Body of pancreas (tissue), 4 donors: ENCODE measurements at regions not wholly inside any gene's neighbourhood (a gene's known extent, or its start where the extent isn't known, plus 50 kb on each side); places are given as distances from the start of the nearest gene placed in this dataset.

ENCODE experiments used
- POLR2A ChIP-seq, 3 donors: fragments of 450-650 bp; IDR thresholded peaks; one replicate each; pipeline ENCODE4 v1.6.1; 2016; ENCODE audit warnings: antibody characterized with exemption in 3 of 3, mild to moderate bottlenecking in 2 of 3
- TF ChIP-seq, protein P1 (sequence below), 7 experiments: fragments of 450-650 bp in 4 of 7; fragments of 200-600 bp in 3 of 7; sonication (generic) in 3 of 7; IDR thresholded peaks; one replicate each; pipeline ENCODE4 v1.5.1; 2016 to 2019; ENCODE audit warnings: antibody characterized with exemption in 7 of 7

DNA sequence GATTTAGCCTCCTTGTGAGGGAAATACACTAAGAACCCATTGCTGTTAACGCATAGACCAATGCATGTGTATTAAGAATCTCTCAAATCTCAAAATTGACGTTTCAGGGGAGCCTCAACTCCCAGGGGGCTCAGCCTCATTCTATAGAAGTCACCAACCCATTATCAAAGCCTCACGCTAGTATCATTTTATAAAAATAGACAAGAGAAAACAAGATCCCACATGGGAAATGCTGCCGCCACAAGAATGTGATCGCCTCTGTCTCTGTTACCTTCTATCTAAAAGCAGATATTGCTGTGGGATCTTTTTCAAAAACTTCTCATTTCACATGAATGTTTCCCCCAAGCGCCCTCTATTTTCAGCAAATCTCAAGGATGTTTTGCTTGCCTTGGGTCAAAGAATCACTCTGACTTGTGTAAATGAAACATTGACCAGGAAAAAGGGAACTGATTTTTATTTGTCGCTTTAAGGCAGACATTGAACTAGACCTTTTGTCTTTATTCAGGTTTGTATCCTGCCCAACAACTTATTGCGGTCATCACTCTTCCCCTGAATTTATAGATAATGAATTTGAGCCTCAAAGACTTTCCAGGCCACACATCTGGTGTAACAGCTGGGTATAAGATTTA is 679.0 kb upstream of the ID2 start:
- TF ChIP-seq, protein P1, sequence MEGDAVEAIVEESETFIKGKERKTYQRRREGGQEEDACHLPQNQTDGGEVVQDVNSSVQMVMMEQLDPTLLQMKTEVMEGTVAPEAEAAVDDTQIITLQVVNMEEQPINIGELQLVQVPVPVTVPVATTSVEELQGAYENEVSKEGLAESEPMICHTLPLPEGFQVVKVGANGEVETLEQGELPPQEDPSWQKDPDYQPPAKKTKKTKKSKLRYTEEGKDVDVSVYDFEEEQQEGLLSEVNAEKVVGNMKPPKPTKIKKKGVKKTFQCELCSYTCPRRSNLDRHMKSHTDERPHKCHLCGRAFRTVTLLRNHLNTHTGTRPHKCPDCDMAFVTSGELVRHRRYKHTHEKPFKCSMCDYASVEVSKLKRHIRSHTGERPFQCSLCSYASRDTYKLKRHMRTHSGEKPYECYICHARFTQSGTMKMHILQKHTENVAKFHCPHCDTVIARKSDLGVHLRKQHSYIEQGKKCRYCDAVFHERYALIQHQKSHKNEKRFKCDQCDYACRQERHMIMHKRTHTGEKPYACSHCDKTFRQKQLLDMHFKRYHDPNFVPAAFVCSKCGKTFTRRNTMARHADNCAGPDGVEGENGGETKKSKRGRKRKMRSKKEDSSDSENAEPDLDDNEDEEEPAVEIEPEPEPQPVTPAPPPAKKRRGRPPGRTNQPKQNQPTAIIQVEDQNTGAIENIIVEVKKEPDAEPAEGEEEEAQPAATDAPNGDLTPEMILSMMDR (IDR thresholded peaks at IDR 0.05): no peak
- TF ChIP-seq POLR2A (IDR thresholded peaks at IDR 0.05): no peak
